H9 (cell line): ENCODE measurements at regions not wholly inside any gene's neighbourhood (a gene's known extent, or its start where the extent isn't known, plus 50 kb on each side); places are given as distances from the start of the nearest gene placed in this dataset.

Experiments
- DNase-seq: peaks from one replicate; pipeline ENCODE4 v3.0.0-alpha.2; 2017
- H2AFZ ChIP-seq: one replicate; pipeline ENCODE4 v1.6.1; 2013; ENCODE audit warnings: mild to moderate bottlenecking, low read length, control low read depth, moderate library complexity
- H2AK5ac ChIP-seq: 2 replicates; pipeline ENCODE4 v1.6.1; 2013; ENCODE audit warnings: low read length, control low read depth, mixed read lengths; ENCODE audit not compliant: insufficient read length
- H2BK120ac ChIP-seq: one replicate; pipeline ENCODE4 v1.6.1; 2013; ENCODE audit warnings: low read depth, mild to moderate bottlenecking, low read length, control low read depth, inconsistent platforms; ENCODE audit not compliant: poor library complexity, severe bottlenecking
- H2BK12ac ChIP-seq: 2 replicates; pipeline ENCODE4 v1.6.1; 2013; ENCODE audit warnings: low read length, control low read depth, mixed read lengths, low read depth; ENCODE audit not compliant: insufficient read length
- H2BK15ac ChIP-seq: 2 replicates; pipeline ENCODE4 v1.6.1; 2013; ENCODE audit warnings: low read depth, low read length, control low read depth
- H2BK20ac ChIP-seq: one replicate; pipeline ENCODE4 v1.6.1; 2013; ENCODE audit warnings: low read depth, mild to moderate bottlenecking, low read length, control low read depth, inconsistent platforms; ENCODE audit not compliant: poor library complexity, severe bottlenecking
- H2BK5ac ChIP-seq: 2 replicates; pipeline ENCODE4 v1.6.1; 2013; ENCODE audit warnings: low read length, control low read depth, mixed read lengths; ENCODE audit not compliant: insufficient read length
- H3K14ac ChIP-seq: 2 replicates; pipeline ENCODE4 v1.6.1; 2013; ENCODE audit warnings: low read length, control low read depth; ENCODE audit not compliant: insufficient read depth
- H3K18ac ChIP-seq: 2 replicates; pipeline ENCODE4 v1.6.1; 2013; ENCODE audit warnings: low read depth, mild to moderate bottlenecking, mixed read lengths, low read length, control low read depth; ENCODE audit not compliant: insufficient read length
- H3K23ac ChIP-seq: 2 replicates; pipeline ENCODE4 v1.6.1; 2013; ENCODE audit warnings: low read length, control low read depth, mixed read lengths, low read depth; ENCODE audit not compliant: insufficient read length
- H3K23me2 ChIP-seq: 2 replicates; pipeline ENCODE4 v1.6.1; 2013; ENCODE audit warnings: low read depth, mild to moderate bottlenecking, mixed read lengths, low read length, control low read depth; ENCODE audit not compliant: insufficient read length, poor library complexity, severe bottlenecking
- H3K27ac ChIP-seq: 2 replicates; pipeline ENCODE4 v1.5.1; 2013; ENCODE audit warnings: low read length, control low read depth, mixed read lengths, low read depth; ENCODE audit not compliant: insufficient read length
- H3K27me3 ChIP-seq: 2 replicates; pipeline ENCODE4 v1.6.1; 2013; ENCODE audit warnings: low read length, control low read depth, inconsistent platforms; ENCODE audit not compliant: insufficient read depth
- H3K4ac ChIP-seq: 2 replicates; pipeline ENCODE4 v1.6.1; 2013; ENCODE audit warnings: low read depth, mild to moderate bottlenecking, control low read depth, inconsistent platforms, low read length, moderate library complexity
- H3K4me1 ChIP-seq: 2 replicates; pipeline ENCODE4 v1.6.1; 2013; ENCODE audit warnings: low read length, control low read depth, inconsistent platforms; ENCODE audit not compliant: insufficient read depth
- H3K4me2 ChIP-seq: 2 replicates; pipeline ENCODE4 v1.6.1; 2013; ENCODE audit warnings: low read length, control low read depth, mixed read lengths; ENCODE audit not compliant: insufficient read length, insufficient read depth
- H3K56ac ChIP-seq: 2 replicates; pipeline ENCODE4 v1.6.1; 2013; ENCODE audit warnings: low read depth, mild to moderate bottlenecking, mixed read lengths, low read length, control low read depth; ENCODE audit not compliant: insufficient read length
- H3K79me1 ChIP-seq: 2 replicates; pipeline ENCODE4 v1.6.1; 2013; ENCODE audit warnings: low read depth, mild to moderate bottlenecking, moderate library complexity, low read length, control low read depth, inconsistent platforms; ENCODE audit not compliant: insufficient read depth, poor library complexity, severe bottlenecking
- H3K79me2 ChIP-seq: 2 replicates; pipeline ENCODE4 v1.6.1; 2013; ENCODE audit warnings: low read length, control low read depth, inconsistent platforms; ENCODE audit not compliant: insufficient read depth
- H3K9ac ChIP-seq: 2 replicates; pipeline ENCODE4 v1.6.1; 2013; ENCODE audit warnings: low read length, control low read depth, mixed read lengths; ENCODE audit not compliant: insufficient read length; ENCODE audit errors: extremely low read depth
- H3K9me3 ChIP-seq: one replicate; pipeline ENCODE4 v1.6.1; 2013; ENCODE audit warnings: low read depth, low read length, inconsistent platforms; ENCODE audit not compliant: control insufficient read depth
- H3T11ph ChIP-seq: one replicate; pipeline ENCODE4 v1.6.1; 2013; ENCODE audit warnings: mild to moderate bottlenecking, low read length, control low read depth, inconsistent platforms
- H4K20me1 ChIP-seq: one replicate; pipeline ENCODE4 v1.6.1; 2013; ENCODE audit not compliant: control insufficient read depth, insufficient read length, insufficient read depth
- H4K5ac ChIP-seq: 2 replicates; pipeline ENCODE4 v1.6.1; 2013; ENCODE audit warnings: low read depth, mild to moderate bottlenecking, mixed read lengths, low read length, control low read depth; ENCODE audit not compliant: insufficient read length
- H4K8ac ChIP-seq: replicated peaks from 2 replicates; pipeline ENCODE4 v1.6.1; 2013; ENCODE audit warnings: low read length, control low read depth, mixed read lengths, low read depth; ENCODE audit not compliant: insufficient read length
- H4K91ac ChIP-seq: 2 replicates; pipeline ENCODE4 v1.6.1; 2013; ENCODE audit warnings: low read depth, mild to moderate bottlenecking, moderate library complexity, mixed read lengths, low read length, control low read depth; ENCODE audit not compliant: insufficient read length
- H3K27ac Mint-ChIP-seq, 3 experiments: 2 replicates in 2 of 3; 3 replicates in 1 of 3; pipeline ENCODE4 v1.8.0; 2020 to 2021; ENCODE audit warnings: mixed read lengths in 3 of 3, mild to moderate bottlenecking in 1 of 3, moderate library complexity in 1 of 3
- H3K27me3 Mint-ChIP-seq: 2 replicates; pipeline ENCODE4 v1.8.0; 2021; ENCODE audit warnings: low read depth, mild to moderate bottlenecking, moderate library complexity, mixed read lengths
- H3K36me3 Mint-ChIP-seq, 3 experiments: 2 replicates in 2 of 3; 3 replicates in 1 of 3; pipeline ENCODE4 v1.8.0; 2020 to 2021; ENCODE audit warnings: low read depth in 3 of 3, mixed read lengths in 3 of 3; ENCODE audit not compliant: insufficient read depth in 1 of 3
- H3K4me1 Mint-ChIP-seq, 2 experiments: 2 replicates each; pipeline ENCODE4 v1.8.0; 2020; ENCODE audit warnings: mixed read lengths in 2 of 2
- H3K4me3 Mint-ChIP-seq, 2 experiments: 2 replicates in 1 of 2; 3 replicates in 1 of 2; pipeline ENCODE4 v1.8.0; 2020 to 2021; ENCODE audit warnings: mild to moderate bottlenecking in 2 of 2, mixed read lengths in 2 of 2, moderate library complexity in 1 of 2
- H3K9me3 Mint-ChIP-seq, 2 experiments: 2 replicates in 1 of 2; 3 replicates in 1 of 2; pipeline ENCODE4 v1.8.0; 2020; ENCODE audit warnings: mild to moderate bottlenecking in 2 of 2, mixed read lengths in 2 of 2, moderate library complexity in 1 of 2
- WGBS: extraction: QIAGEN DNeasy Blood & Tissue Kit; methylation state at CpG from one replicate; pipeline ENCODE4 v1.1.7; 2013; ENCODE audit warnings: missing lambda C conversion rate, low lambda C conversion rate, mixed read lengths; ENCODE audit not compliant: insufficient read length; ENCODE audit errors: extremely low coverage; 5-methylcytosine and 5-hydroxymethylcytosine counted together
- TF ChIP-seq, protein P1 (sequence below): fragments of 200-600 bp; sonication (generic); conservative IDR thresholded peaks from 3 replicates; pipeline ENCODE4 v1.8.0; 2021; ENCODE audit warnings: antibody characterized with exemption, mild to moderate bottlenecking

- Mint-ChIP-seq H3K4me1 (peaks cover 19 to 25% of the 10 kb centered on the region in 2 experiments), H3K27me3 (no peaks in the 10 kb centered on the region), H3K9me3 (no peaks in the 10 kb centered on the region; a peak in 1 of 5 replicates), H3K4me3 (no peak overlapping the region), H3K36me3 (no peaks in the 10 kb centered on the region), H3K27ac (no peak overlapping the region)
- no peak overlapping the region for H3K14ac ChIP-seq
- no peak overlapping the region for H2BK15ac ChIP-seq
- H3K23ac ChIP-seq, result no peak overlapping the region
- no peak overlapping the region for H4K91ac ChIP-seq
- H3K18ac ChIP-seq, result no peak overlapping the region
- no peaks in the 10 kb centered on the region for H3K79me2 ChIP-seq
- no peak overlapping the region for H2BK120ac ChIP-seq
- no peak overlapping the region for H3K4ac ChIP-seq
- no peak overlapping the region for H2BK12ac ChIP-seq
- no peaks in the 10 kb centered on the region for H3K23me2 ChIP-seq
- H3K9ac ChIP-seq, result no peak overlapping the region
- no peak overlapping the region for H2BK20ac ChIP-seq
- no peak overlapping the region for H2BK5ac ChIP-seq
- no peak overlapping the region for H3K27ac ChIP-seq
- no peak overlapping the region for H4K8ac ChIP-seq
- H3K4me2 ChIP-seq, result no peak overlapping the region
- TF ChIP-seq, protein P1, sequence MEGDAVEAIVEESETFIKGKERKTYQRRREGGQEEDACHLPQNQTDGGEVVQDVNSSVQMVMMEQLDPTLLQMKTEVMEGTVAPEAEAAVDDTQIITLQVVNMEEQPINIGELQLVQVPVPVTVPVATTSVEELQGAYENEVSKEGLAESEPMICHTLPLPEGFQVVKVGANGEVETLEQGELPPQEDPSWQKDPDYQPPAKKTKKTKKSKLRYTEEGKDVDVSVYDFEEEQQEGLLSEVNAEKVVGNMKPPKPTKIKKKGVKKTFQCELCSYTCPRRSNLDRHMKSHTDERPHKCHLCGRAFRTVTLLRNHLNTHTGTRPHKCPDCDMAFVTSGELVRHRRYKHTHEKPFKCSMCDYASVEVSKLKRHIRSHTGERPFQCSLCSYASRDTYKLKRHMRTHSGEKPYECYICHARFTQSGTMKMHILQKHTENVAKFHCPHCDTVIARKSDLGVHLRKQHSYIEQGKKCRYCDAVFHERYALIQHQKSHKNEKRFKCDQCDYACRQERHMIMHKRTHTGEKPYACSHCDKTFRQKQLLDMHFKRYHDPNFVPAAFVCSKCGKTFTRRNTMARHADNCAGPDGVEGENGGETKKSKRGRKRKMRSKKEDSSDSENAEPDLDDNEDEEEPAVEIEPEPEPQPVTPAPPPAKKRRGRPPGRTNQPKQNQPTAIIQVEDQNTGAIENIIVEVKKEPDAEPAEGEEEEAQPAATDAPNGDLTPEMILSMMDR, result no peak
- H3T11ph ChIP-seq, result no peak overlapping the region
- H4K5ac ChIP-seq, result no peak overlapping the region
- peaks cover 8% of the 10 kb centered on the region; the same call in 1 of the 2 replicates for H3K4me1 ChIP-seq
- H4K20me1 ChIP-seq, result no peaks in the 10 kb centered on the region
- H2AK5ac ChIP-seq, result no peak overlapping the region
- H3K27me3 ChIP-seq, result no peaks in the 10 kb centered on the region
- no peak overlapping the region for H3K56ac ChIP-seq
- no peaks in the 10 kb centered on the region for H3K79me1 ChIP-seq
- no peaks in the 10 kb centered on the region for H3K9me3 ChIP-seq
- DNase-seq, result no peak
- no peak overlapping the region for H2AFZ ChIP-seq
- WGBS, result no CpG with 5 or more reads among the region's 2 CpGs
These were observed 114.5 kb upstream of the FN1 start for GRCh38 chr2:215550331-215550730.
